Activated B cell treated with CpG ODN at 0.5 μM for 24 hours (primary cell): ENCODE measurements at regions not wholly inside any gene's neighbourhood (a gene's known extent, or its start where the extent isn't known, plus 50 kb on each side); places are given as distances from the start of the nearest gene placed in this dataset.

ENCODE experiments used
- ATAC-seq: fragments of 200-7000 bp; cut with Tn5 transposase; one replicate; pipeline ENCODE4 v1.10.0; 2021; ENCODE audit warnings: low read depth, mild to moderate bottlenecking, moderate library complexity
- CTCF ChIA-PET: fragments of 350-600 bp; sonication (Branson Sonifier 250); formaldehyde crosslinking; loops from one replicate; lab custom pipeline; 2021; ENCODE audit warnings: antibody characterized with exemption; lab: Charles Lee
- POLR2A ChIA-PET: fragments of 350-600 bp; sonication (Branson Sonifier 250); formaldehyde crosslinking; loops from one replicate; lab custom pipeline; 2021; ENCODE audit warnings: antibody characterized with exemption; lab: Charles Lee
- DNase-seq: peaks from one replicate; pipeline ENCODE4 v3.0.0; 2022
- H3K27ac Mint-ChIP-seq: one replicate; pipeline ENCODE4 v1.8.0; 2020; ENCODE audit warnings: mixed read lengths
- H3K27me3 Mint-ChIP-seq: one replicate; pipeline ENCODE4 v1.8.0; 2021; ENCODE audit warnings: mixed read lengths
- H3K36me3 Mint-ChIP-seq: one replicate; pipeline ENCODE4 v1.8.0; 2021; ENCODE audit warnings: low read depth, mixed read lengths
- H3K4me1 Mint-ChIP-seq: one replicate; pipeline ENCODE4 v1.8.0; 2021; ENCODE audit warnings: mixed read lengths
- H3K4me3 Mint-ChIP-seq: one replicate; pipeline ENCODE4 v1.8.0; 2020; ENCODE audit warnings: mild to moderate bottlenecking, mixed read lengths
- H3K9me3 Mint-ChIP-seq: one replicate; pipeline ENCODE4 v1.8.0; 2020; ENCODE audit warnings: mixed read lengths
- intact Hi-C: fragments of 100-400 bp; cut with micrococcal nuclease; formaldehyde crosslinking; loops from one replicate; pipeline ENCODE4 v1.15.1; 2024
- TF ChIP-seq, protein P1 (sequence below): fragments of 200-600 bp; IDR thresholded peaks from one replicate; pipeline ENCODE4 v1.8.0; 2022; ENCODE audit warnings: antibody characterized with exemption, mild to moderate bottlenecking

DNA sequence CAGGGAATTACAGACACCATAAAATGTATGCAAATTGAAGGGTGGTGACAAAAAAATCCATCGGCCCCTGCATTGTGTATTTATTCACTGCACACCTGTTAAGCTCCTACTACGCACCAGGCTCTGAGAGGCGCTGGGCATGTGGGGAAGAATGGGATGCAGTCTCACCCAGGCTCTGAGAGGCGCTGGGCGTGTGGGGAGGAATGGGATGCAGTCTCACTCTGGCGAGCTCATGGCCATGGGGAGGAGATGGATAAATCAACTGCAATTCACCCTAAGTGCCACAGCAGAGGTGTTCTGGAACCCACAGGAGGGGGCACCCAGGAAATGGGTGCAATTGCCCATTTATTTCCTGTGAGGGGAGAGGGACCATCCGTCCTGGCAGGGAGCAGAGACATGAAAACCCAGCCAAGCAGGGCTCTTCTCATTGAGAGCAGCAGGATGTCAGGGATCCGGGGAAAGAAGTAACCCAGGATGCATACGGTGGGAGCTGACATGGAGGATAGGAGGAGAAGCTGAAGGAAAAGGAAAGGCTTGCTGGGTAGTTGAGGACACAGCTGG, 798.7 kb downstream of the TBC1D22A start:
- ATAC-seq (no peak), DNase-seq (no peak)
- TF ChIP-seq, protein P1, sequence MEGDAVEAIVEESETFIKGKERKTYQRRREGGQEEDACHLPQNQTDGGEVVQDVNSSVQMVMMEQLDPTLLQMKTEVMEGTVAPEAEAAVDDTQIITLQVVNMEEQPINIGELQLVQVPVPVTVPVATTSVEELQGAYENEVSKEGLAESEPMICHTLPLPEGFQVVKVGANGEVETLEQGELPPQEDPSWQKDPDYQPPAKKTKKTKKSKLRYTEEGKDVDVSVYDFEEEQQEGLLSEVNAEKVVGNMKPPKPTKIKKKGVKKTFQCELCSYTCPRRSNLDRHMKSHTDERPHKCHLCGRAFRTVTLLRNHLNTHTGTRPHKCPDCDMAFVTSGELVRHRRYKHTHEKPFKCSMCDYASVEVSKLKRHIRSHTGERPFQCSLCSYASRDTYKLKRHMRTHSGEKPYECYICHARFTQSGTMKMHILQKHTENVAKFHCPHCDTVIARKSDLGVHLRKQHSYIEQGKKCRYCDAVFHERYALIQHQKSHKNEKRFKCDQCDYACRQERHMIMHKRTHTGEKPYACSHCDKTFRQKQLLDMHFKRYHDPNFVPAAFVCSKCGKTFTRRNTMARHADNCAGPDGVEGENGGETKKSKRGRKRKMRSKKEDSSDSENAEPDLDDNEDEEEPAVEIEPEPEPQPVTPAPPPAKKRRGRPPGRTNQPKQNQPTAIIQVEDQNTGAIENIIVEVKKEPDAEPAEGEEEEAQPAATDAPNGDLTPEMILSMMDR = no peak
- intact Hi-C loops = no loop called here
- no peaks in the 10 kb centered on the region for H3K36me3 Mint-ChIP-seq
- H3K9me3 Mint-ChIP-seq = no peaks in the 10 kb centered on the region
- H3K27ac Mint-ChIP-seq = no peak overlapping the region
- ChIA-PET CTCF (no interaction called here), POLR2A (no interaction called here)
- no peaks in the 10 kb centered on the region for H3K27me3 Mint-ChIP-seq
- no peaks in the 10 kb centered on the region for H3K4me1 Mint-ChIP-seq
- no peak overlapping the region for H3K4me3 Mint-ChIP-seq

DNA sequence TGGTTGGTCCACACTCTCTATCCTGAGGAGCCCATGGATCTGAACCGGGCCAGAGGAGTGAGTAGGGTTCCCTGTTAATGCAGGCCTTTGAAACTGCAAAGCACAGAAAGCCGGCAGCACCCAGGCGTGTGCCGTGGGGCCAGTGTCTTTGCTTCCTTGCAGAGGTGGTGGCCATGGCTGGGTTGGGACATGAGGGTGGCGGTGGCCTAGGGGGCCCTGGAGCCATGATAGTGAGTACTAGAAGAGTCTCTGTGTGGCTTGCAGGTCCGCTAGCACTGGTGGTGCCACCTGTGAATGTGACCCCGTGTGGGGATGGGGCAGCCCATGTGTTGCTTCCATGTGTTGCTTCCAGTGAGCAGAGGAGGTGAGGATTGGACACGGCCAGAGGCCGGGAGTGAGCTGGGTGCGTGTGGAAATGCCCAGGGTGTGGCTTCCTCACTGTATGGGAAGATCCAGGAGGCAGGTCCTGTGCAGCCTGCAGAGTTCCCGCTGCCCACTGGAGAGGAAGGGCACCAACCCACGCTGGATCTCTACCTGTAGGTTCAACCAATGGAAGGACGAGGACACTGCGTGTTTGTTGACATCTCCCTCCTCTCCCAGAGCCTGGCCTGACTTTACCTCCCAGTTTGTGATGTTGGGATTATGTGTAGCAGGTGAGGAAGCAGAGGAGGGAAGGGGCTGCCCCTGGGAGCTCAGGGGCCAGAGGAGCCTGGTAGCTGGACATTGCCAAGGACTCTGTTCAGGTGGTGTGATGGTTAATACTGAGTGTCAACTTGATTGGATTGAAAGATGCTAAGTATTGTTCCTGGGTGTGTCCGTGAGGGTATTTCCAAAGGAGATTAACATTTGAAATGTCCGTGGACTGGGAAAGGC, 796.6 kb downstream of the TBC1D22A start:
- Mint-ChIP-seq H3K27me3 (no peaks in the 10 kb centered on the region), H3K36me3 (no peaks in the 10 kb centered on the region), H3K4me3 (no peak overlapping the region), H3K4me1 (no peaks in the 10 kb centered on the region), H3K27ac (no peak overlapping the region), H3K9me3 (no peaks in the 10 kb centered on the region)
- TF ChIP-seq, protein P1 = no peak
- ATAC-seq (no peak), DNase-seq (no peak)
- intact Hi-C loops = no loop called here
- ChIA-PET CTCF (no interaction called here), POLR2A (no interaction called here)

DNA sequence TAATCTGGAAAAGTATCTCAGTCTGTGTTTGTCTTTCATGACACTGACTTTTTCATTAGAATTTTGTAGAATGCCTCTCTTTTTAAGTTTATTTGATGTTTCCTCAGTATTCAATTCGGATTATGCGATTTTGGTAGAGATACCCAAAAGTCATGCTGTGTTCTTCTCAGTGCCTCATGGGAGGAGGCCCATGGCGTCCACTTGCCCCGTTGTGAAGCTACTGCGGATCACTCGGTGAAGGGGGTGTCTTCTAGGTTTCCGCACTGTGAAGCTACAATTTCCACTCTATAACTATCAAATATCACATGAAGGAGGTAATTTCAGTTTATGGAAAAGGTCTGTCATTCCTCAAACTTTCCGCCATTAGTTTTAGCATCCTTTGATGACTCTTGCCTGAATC, 794.0 kb downstream of the TBC1D22A start:
- Mint-ChIP-seq H3K27me3 (no peaks in the 10 kb centered on the region), H3K4me1 (no peaks in the 10 kb centered on the region), H3K36me3 (no peaks in the 10 kb centered on the region), H3K4me3 (no peak overlapping the region), H3K9me3 (no peaks in the 10 kb centered on the region), H3K27ac (no peak overlapping the region)
- DNase-seq = no peak
- TF ChIP-seq, protein P1 = no peak
- intact Hi-C loops = no loop called here
- CTCF ChIA-PET = no interaction called here
- POLR2A ChIA-PET = no interaction called here
- ATAC-seq = no peak

DNA sequence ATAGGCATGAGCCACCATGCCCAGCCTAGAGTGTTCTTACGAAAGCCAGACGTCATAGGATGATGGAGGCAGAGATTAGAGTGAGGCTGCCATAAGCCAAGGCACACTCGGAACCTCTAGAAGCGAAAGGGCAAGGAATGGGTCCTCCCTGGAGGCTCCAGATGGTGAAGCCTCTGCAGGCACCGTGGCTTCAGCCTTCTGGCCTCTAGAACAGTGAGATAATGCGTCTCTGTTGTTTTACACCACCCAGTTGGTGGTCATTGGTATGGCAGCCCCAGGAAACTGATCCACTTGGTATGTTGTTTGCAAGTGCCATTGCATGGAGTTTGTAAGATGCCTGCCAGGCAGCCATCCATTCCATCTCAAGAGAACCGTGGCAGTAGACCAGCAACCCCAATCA, 791.0 kb downstream of the TBC1D22A start:
- H3K9me3 Mint-ChIP-seq = no peaks in the 10 kb centered on the region
- H3K4me1 Mint-ChIP-seq = no peaks in the 10 kb centered on the region
- no peak overlapping the region for H3K4me3 Mint-ChIP-seq
- CTCF ChIA-PET = no interaction called here
- no peak overlapping the region for H3K27ac Mint-ChIP-seq
- POLR2A ChIA-PET = no interaction called here
- H3K27me3 Mint-ChIP-seq = no peaks in the 10 kb centered on the region
- intact Hi-C loops = no loop called here
- ATAC-seq (no peak), DNase-seq (no peak)
- TF ChIP-seq, protein P1 = no peak
- no peaks in the 10 kb centered on the region for H3K36me3 Mint-ChIP-seq

DNA sequence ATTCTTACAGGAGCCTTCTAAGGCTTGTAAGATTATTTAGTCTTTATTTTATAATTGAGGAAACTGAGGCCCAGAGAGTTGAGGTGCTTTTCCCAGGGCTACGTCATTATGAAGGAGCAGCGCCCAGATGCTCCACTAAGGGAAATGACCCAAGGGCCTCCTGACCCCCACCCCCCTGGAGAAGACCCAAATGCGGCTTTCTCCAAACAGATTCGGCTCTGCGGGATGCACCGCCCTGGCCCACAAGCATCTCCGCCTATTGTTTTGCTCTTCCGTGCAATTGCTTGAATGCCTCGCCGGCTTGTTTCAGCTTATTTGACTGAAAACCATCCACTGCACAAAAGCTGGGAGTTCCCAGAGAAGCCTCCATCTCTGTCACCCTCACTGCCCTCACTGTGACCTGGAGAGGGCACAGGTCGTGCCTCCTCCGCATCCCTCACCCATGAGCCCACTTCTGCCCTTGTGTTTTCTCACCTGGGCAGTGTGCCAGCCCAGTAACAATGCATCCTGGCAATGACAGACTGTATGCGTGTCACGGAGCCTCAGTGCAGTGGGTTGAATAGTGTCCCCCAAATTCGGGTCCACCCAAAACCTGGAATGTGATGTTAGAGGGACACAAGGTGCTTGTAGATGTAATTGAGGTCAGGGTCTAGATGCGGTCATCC, 790.2 kb downstream of the TBC1D22A start:
- CTCF ChIA-PET = no interaction called here
- no peaks in the 10 kb centered on the region for H3K36me3 Mint-ChIP-seq
- no peak for DNase-seq
- ATAC-seq = no peak
- no peaks in the 10 kb centered on the region for H3K27me3 Mint-ChIP-seq
- H3K9me3 Mint-ChIP-seq = no peaks in the 10 kb centered on the region
- TF ChIP-seq, protein P1 = no peak
- no peaks in the 10 kb centered on the region for H3K4me1 Mint-ChIP-seq
- H3K4me3 Mint-ChIP-seq = no peak overlapping the region
- POLR2A ChIA-PET = no interaction called here
- H3K27ac Mint-ChIP-seq = no peak overlapping the region
- intact Hi-C loops = no loop called here
